Inferior parietal cortex (tissue), 1 donor: ENCODE measurements at regions not wholly inside any gene's neighbourhood (a gene's known extent, or its start where the extent isn't known, plus 50 kb on each side); places are given as distances from the start of the nearest gene placed in this dataset.
"Not testable (repeated sequence)": the region's sequence is repeated elsewhere in the genome, so short reads cannot be mapped to it uniquely, and the experiment has no call there.

ENCODE experiments used
- DNase-seq: peaks from one replicate; pipeline ENCODE4 v3.0.0-alpha.2; 2016; ENCODE audit errors: extremely low spot score

DNA sequence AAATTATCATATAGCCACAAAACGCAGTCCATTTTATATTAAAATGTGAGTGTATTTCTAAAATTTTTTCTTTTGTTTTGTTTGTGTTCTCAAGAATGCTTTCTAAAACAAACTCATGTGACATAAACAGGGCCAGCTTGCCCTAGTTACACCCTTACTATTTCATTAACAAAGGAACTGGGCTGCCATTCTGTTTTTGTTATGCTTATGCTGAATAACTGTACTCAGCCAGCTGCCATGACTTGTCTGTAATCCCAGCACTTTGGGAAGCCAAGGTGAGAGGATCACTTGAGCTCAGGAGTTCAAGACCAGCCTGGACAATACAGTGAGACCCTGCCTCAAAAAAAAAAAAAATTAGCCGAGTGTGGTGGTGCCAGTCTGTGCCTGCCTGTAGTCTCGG, 66.0 kb upstream of the TMED7 start:
- not testable (repeated sequence) for DNase-seq

DNA sequence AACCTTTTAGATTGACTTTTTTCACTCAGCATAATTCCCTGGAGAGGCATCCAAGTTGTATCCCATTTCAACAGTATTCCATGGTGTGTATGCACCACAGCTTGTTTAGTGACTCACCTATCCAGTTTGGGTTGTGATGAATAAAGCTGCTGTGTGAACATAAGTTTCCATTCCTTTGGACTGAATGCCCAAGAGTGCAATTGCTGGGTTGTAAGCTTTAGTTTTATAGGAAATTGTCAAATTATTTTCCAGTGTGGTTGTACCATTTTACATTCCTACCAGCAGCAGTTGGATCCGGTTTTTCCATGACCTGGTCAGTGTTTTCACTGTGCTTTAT, 60.9 kb upstream of the TMED7 start:
- no peak for DNase-seq

DNA sequence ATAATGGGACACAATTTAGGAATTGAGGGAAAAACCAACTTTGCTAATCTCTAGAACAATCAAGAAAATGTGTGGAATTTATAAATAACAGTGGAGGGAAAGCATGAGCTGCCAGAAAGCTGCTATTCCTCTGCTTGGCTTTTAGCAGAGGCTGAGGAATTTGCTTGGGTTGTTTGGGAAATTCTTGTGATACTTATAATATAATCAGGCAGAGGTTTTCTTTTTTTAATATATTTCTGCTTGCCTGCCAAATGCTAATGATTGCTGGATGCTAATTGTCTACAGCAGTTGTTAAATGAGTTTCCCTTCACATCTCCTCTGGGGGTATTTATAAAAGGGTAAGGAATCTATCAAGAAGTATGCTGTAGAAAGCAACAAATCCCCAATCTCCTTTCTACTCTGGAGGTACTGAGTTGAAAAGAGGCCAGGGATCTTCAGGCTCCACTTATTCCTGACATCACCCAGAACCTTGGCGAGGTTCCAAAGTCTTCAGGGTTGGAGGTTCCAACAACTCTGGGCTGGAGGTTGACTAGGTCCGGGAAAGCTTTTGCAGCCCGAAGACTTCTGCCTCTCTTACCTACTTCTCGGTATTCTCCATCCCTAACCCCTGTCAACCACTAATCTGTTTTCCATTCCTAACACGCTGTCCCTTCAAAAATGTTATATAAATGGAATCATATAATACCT, 60.4 kb upstream of the TMED7 start:
- DNase-seq, result no peak

DNA sequence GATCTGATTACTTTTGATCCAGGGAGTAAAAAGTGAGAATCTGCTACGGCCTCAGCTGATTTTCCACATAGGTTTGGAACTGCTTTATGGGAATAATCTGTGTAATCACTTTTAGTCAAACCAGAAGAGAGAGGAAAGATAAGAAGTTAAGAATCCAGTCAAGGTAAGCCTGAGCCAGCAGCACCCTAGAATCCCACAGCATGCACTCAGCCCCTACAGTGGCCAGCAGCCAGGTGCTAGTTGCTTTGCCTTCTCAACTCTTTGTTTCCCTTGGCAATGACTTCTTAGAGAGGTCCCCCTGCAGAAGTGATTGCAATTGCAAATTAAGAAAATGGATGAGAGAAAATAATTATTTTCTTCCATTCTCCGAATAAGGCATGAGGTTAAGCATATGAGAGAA, 59.7 kb upstream of the TMED7 start:
- no peak for DNase-seq

DNA sequence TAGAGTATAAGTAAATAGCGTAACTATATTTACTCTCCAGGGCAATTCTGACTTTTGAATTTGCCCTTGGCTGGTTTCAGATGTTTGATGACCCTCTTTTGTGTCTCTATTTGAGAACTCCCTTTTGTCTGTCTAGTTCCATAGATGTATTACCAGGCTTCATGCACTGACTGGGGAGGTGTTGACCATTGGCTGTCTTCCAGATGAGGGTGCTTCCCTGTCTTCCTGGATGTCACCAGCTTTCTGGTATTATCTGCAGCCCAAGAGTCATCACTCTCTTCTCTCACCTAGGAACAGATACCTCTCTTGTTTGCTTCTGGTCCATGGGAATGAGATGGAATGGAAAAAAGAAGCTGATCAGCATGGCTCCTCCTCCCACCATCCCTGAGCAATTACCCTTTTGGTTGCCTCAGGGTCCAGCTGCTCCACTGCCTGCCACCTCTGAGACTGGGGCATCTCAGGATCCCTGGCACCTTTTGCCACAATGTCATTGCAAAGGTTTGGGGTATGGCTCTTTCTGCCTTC, 58.7 kb upstream of the TMED7 start:
- no peak for DNase-seq

DNA sequence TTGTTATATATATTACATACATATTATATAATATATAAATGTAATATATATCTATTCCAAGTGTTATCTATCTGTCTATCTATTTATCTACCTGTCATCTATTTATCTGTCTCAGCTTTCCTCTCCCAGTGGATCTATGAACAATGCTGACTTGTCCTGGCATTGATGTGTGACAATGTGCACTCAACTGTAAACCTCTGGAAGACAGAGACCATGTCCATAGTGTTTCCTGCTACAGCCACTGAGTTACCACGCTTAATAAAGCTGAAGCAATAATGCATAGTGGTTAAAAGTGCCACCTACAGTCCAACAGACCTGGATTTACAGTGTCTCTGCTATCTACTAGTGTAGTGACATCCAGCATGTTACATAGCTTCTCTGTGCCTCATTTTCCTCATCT, 57.2 kb upstream of the TMED7 start:
- no peak for DNase-seq
